Naive thymus-derived CD4-positive, alpha-beta T cell (primary cell): ENCODE measurements at regions not wholly inside any gene's neighbourhood (a gene's known extent, or its start where the extent isn't known, plus 50 kb on each side); places are given as distances from the start of the nearest gene placed in this dataset.

ENCODE experiments used
- ATAC-seq: fragments of 150-1000 bp; cut with Tn5 transposase; 2 replicates; pipeline ENCODE4 v1.10.0; 2021; ENCODE audit warnings: mild to moderate bottlenecking, moderate library complexity
- CTCF ChIA-PET: fragments of 350-600 bp; sonication (Branson Sonifier 250); formaldehyde crosslinking; loops from one replicate; lab custom pipeline; 2021; ENCODE audit warnings: antibody characterized with exemption; lab: Charles Lee
- POLR2A ChIA-PET: fragments of 350-600 bp; sonication (Branson Sonifier 250); formaldehyde crosslinking; loops from one replicate; lab custom pipeline; 2021; ENCODE audit warnings: antibody characterized with exemption, inconsistent platforms; lab: Charles Lee
- DNase-seq, 9 donors: peaks; one replicate each; pipeline versions ENCODE4 v3.0.0 to v3.0.0-alpha.2; 2020 to 2022; ENCODE audit warnings: mixed read lengths in 1 of 9
- H3K27ac ChIP-seq: one replicate; pipeline ENCODE4 v1.7.0; 2013; ENCODE audit warnings: mild to moderate bottlenecking, low read depth, low read length, moderate library complexity
- H3K27me3 ChIP-seq, 2 donors: one replicate each; pipeline ENCODE4 v1.7.0; 2013; ENCODE audit warnings: low read length in 2 of 2, mild to moderate bottlenecking in 2 of 2, moderate library complexity in 2 of 2; ENCODE audit not compliant: control insufficient read depth in 2 of 2, insufficient read depth in 2 of 2
- H3K36me3 ChIP-seq, 3 experiments: 1 replicate in 2 of 3; 2 replicates in 1 of 3; pipeline ENCODE4 v1.7.0; 2013; ENCODE audit warnings: low read length in 3 of 3, mild to moderate bottlenecking in 3 of 3, moderate library complexity in 1 of 3; ENCODE audit not compliant: insufficient read depth in 3 of 3, control insufficient read depth in 2 of 3
- H3K4me1 ChIP-seq, 2 donors: one replicate each; pipeline ENCODE4 v1.7.0; 2013; ENCODE audit warnings: low read length in 2 of 2, mild to moderate bottlenecking in 2 of 2, moderate library complexity in 1 of 2; ENCODE audit not compliant: control insufficient read depth in 2 of 2, insufficient read depth in 2 of 2
- H3K4me3 ChIP-seq: 2 replicates; pipeline ENCODE4 v1.7.0; 2013; ENCODE audit warnings: mild to moderate bottlenecking, low read length
- H3K9me3 ChIP-seq, 3 experiments: 1 replicate in 2 of 3; 2 replicates in 1 of 3; pipeline ENCODE4 v1.7.0; 2013; ENCODE audit warnings: low read length in 3 of 3; ENCODE audit not compliant: control insufficient read depth in 2 of 3
- H3K27ac Mint-ChIP-seq, 9 donors: one replicate each; pipeline ENCODE4 v1.8.0; 2020 to 2022; ENCODE audit warnings: mixed read lengths in 9 of 9, mild to moderate bottlenecking in 8 of 9, moderate library complexity in 5 of 9, inconsistent platforms in 2 of 9
- H3K27me3 Mint-ChIP-seq, 5 donors: one replicate each; pipeline ENCODE4 v1.8.0; 2021 to 2022; ENCODE audit warnings: mixed read lengths in 5 of 5, mild to moderate bottlenecking in 1 of 5
- H3K36me3 Mint-ChIP-seq, 5 donors: one replicate each; pipeline ENCODE4 v1.8.0; 2020 to 2022; ENCODE audit warnings: mixed read lengths in 5 of 5, mild to moderate bottlenecking in 3 of 5, inconsistent platforms in 1 of 5
- H3K4me1 Mint-ChIP-seq, 7 donors: one replicate each; pipeline ENCODE4 v1.8.0; 2020 to 2022; ENCODE audit warnings: mixed read lengths in 7 of 7, mild to moderate bottlenecking in 3 of 7, inconsistent platforms in 1 of 7
- H3K4me3 Mint-ChIP-seq, 10 donors: one replicate each; pipeline ENCODE4 v1.8.0; 2020 to 2022; ENCODE audit warnings: mild to moderate bottlenecking in 10 of 10, mixed read lengths in 10 of 10, moderate library complexity in 6 of 10, inconsistent platforms in 2 of 10
- H3K9me3 Mint-ChIP-seq, 11 donors: one replicate each; pipeline ENCODE4 v1.8.0; 2020 to 2022; ENCODE audit warnings: mixed read lengths in 11 of 11, mild to moderate bottlenecking in 4 of 11, inconsistent platforms in 1 of 11, moderate library complexity in 1 of 11
- intact Hi-C, 2 donors: fragments of 100-400 bp; cut with micrococcal nuclease; formaldehyde crosslinking; loops; one replicate each; pipeline ENCODE4 v1.15.1; 2023

DNA sequence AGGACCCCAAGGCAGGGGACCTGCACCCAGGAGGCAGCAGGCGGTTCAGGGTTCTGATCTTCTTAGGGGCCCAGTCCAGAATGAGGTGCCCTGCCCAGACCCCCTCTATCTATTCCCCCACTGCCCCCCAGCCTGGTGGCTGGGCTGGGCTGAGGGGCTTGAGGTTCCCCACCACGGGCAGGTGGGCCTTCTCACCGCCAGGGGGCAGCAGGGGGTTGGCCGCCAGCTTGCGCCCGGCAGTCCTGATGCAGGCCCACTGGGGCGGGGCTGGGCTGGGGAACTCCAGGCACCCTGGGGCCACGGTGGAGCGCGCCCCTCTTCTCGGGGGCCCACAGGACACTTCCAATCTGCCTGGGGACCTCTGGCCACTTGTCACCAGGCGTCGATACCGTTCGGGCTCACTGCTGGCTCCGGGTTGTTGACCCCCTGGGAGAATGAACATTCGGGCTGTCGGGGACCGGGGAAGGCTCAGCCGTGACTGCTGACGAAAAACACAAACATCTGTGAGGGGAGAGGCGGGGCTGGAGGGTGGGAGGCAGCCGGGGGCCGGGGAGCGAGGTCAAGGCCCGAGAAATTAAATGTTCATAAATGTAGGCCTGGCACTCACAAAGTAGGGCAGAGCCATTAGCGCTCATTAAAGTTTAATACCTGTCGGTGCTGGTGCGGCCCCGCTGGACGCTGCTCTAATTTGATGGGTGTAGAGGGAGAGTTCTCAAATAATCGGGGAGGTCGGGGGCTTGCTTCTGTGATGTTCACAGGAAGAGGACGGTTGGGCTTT lies 219.3 kb upstream of the GSE1 start:
- ATAC-seq (peak; percentile 82), DNase-seq (peak; percentile 26 to 73 (median 51))
- no peak overlapping the region for H3K27ac ChIP-seq
- no peaks in the 10 kb centered on the region for H3K36me3 Mint-ChIP-seq
- ChIA-PET POLR2A (no interaction called here), CTCF (interaction anchor here (1.0 kb wide), 1 partner anchor 325 kb away, joined by 3 read pairs; no protein-coding TSS in a partner anchor)
- no peaks in the 10 kb centered on the region for H3K9me3 Mint-ChIP-seq
- no peak overlapping the region for H3K4me3 ChIP-seq
- H3K9me3 ChIP-seq: no peaks in the 10 kb centered on the region
- no peaks in the 10 kb centered on the region for H3K36me3 ChIP-seq
- H3K27me3 Mint-ChIP-seq: peaks cover 0 to 3% (median 0%) of the 10 kb centered on the region in 5 donors
- no peaks in the 10 kb centered on the region for H3K4me1 ChIP-seq
- H3K27me3 ChIP-seq: no peaks in the 10 kb centered on the region
- H3K4me1 Mint-ChIP-seq: peaks cover 0 to 2% (median 0%) of the 10 kb centered on the region in 7 donors
- intact Hi-C loops: loop anchor here (1.0 kb wide), 3 partner anchors 91 to 222 kb away; no protein-coding TSS in a partner anchor
- H3K27ac Mint-ChIP-seq: no peak overlapping the region
- H3K4me3 Mint-ChIP-seq: no peak overlapping the region

GRCh38 chr16:85394456-85395206 lies 218.5 kb upstream of the GSE1 start:
- DNase-seq: no peak
- no peaks in the 10 kb centered on the region for H3K9me3 Mint-ChIP-seq
- no peaks in the 10 kb centered on the region for H3K36me3 Mint-ChIP-seq
- Histone ChIP-seq H3K36me3 (no peaks in the 10 kb centered on the region), H3K4me1 (no peaks in the 10 kb centered on the region), H3K27ac (no peak overlapping the region), H3K9me3 (no peaks in the 10 kb centered on the region), H3K27me3 (no peaks in the 10 kb centered on the region), H3K4me3 (no peak overlapping the region)
- no peak overlapping the region for H3K4me3 Mint-ChIP-seq
- no peak overlapping the region for H3K27ac Mint-ChIP-seq
- CTCF ChIA-PET: interaction anchor here (1.0 kb wide), 1 partner anchor 324 kb away, joined by 3 read pairs; no protein-coding TSS in a partner anchor
- no peak for ATAC-seq
- intact Hi-C loops: no loop called here
- POLR2A ChIA-PET: no interaction called here
- H3K27me3 Mint-ChIP-seq: peaks cover 0 to 3% (median 0%) of the 10 kb centered on the region in 5 donors
- peaks cover 0 to 2% (median 0%) of the 10 kb centered on the region in 7 donors for H3K4me1 Mint-ChIP-seq

DNA sequence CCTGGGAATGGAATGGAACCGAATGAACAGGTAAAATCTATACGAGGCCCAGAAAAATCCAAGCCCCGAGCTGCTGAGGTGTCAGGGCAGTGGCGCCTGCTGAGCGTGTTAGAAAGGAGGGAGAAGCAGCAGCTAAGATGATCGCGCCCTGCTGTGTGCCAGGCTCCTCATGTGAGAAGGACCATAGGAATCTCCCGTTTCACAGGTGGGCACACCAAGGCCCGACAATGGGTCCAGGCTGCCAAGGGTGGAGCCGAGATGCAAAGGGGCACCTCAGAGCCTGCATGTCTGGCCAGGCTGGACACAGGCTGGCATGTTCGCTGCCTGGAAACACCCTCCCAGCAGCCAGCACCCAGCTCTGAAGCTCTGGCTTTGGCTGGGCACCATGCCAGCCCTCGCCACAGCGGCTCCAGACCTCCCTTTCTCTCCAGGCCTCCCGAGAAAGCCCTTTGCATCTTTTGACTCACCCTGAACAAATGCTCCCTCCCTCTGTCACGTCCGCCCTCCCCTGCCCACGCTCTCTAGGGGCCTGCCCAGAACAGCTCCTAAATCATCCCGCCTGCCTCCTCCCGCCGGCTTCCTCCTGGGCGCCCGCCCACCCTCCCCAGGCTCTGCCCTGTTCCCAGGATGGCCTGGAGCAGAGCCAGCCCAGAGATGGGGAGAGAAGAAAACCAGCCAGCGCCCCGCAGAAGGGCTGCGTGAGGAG lies 217.8 kb upstream of the GSE1 start:
- H3K27me3 Mint-ChIP-seq: peaks cover 0 to 3% (median 0%) of the 10 kb centered on the region in 5 donors
- Histone ChIP-seq H3K27ac (no peak overlapping the region), H3K9me3 (no peaks in the 10 kb centered on the region), H3K4me3 (no peak overlapping the region), H3K4me1 (no peaks in the 10 kb centered on the region), H3K36me3 (no peaks in the 10 kb centered on the region), H3K27me3 (no peaks in the 10 kb centered on the region)
- CTCF ChIA-PET: interaction anchor here (0.5 kb wide), 1 partner anchor 152 kb away, joined by 4 read pairs; no protein-coding TSS in a partner anchor
- intact Hi-C loops: no loop called here
- H3K4me3 Mint-ChIP-seq: no peak overlapping the region
- no peak for DNase-seq
- no peaks in the 10 kb centered on the region for H3K36me3 Mint-ChIP-seq
- ATAC-seq: no peak
- no peak overlapping the region for H3K27ac Mint-ChIP-seq
- H3K9me3 Mint-ChIP-seq: no peaks in the 10 kb centered on the region
- POLR2A ChIA-PET: no interaction called here
- H3K4me1 Mint-ChIP-seq: peaks cover 0 to 2% (median 0%) of the 10 kb centered on the region in 7 donors

GRCh38 chr16:85395913-85396878 lies 216.9 kb upstream of the GSE1 start:
- H3K27me3 ChIP-seq: no peaks in the 10 kb centered on the region
- no peak overlapping the region for H3K4me3 ChIP-seq
- Mint-ChIP-seq H3K27me3 (peaks cover 0 to 3% (median 0%) of the 10 kb centered on the region in 5 donors), H3K9me3 (no peaks in the 10 kb centered on the region), H3K36me3 (no peaks in the 10 kb centered on the region), H3K4me3 (no peak overlapping the region), H3K4me1 (peaks cover 0 to 2% (median 0%) of the 10 kb centered on the region in 7 donors), H3K27ac (no peak overlapping the region)
- POLR2A ChIA-PET: no interaction called here
- H3K9me3 ChIP-seq: no peaks in the 10 kb centered on the region
- ATAC-seq: no peak
- CTCF ChIA-PET: interaction anchor here (0.5 to 1.3 kb wide), 2 partner anchors 151 to 220 kb away, joined by 4 read pairs; no protein-coding TSS in a partner anchor
- intact Hi-C loops: no loop called here
- H3K27ac ChIP-seq: no peak overlapping the region
- no peaks in the 10 kb centered on the region for H3K4me1 ChIP-seq
- DNase-seq: no peak
- no peaks in the 10 kb centered on the region for H3K36me3 ChIP-seq

- CTCF ChIA-PET: interaction anchor here (1.2 to 1.3 kb wide), 2 partner anchors 219 kb away, joined by 4 to 5 read pairs; no protein-coding TSS in a partner anchor
- peaks cover 0 to 2% (median 0%) of the 10 kb centered on the region in 5 donors for H3K27me3 Mint-ChIP-seq
These were observed 215.9 kb upstream of the GSE1 start for GRCh38 chr16:85396879-85397871.

More at GRCh38 chr16:85396879-85397871, 215.9 kb upstream of the GSE1 start:
- Mint-ChIP-seq H3K4me3 (no peak overlapping the region), H3K27ac (no peak overlapping the region), H3K9me3 (no peaks in the 10 kb centered on the region), H3K4me1 (peaks cover 0 to 2% (median 0%) of the 10 kb centered on the region in 7 donors), H3K36me3 (no peaks in the 10 kb centered on the region)
- ATAC-seq (no peak), DNase-seq (no peak)
- H3K36me3 ChIP-seq: no peaks in the 10 kb centered on the region
- no peaks in the 10 kb centered on the region for H3K4me1 ChIP-seq
- H3K27me3 ChIP-seq: no peaks in the 10 kb centered on the region
- H3K4me3 ChIP-seq: no peak overlapping the region
- intact Hi-C loops: no loop called here
- POLR2A ChIA-PET: no interaction called here
- no peak overlapping the region for H3K27ac ChIP-seq
- H3K9me3 ChIP-seq: no peaks in the 10 kb centered on the region
